ENCODE measurements at regions not wholly inside any gene's neighbourhood (a gene's known extent, or its start where the extent isn't known, plus 50 kb on each side); places are given as distances from the start of the nearest gene placed in this dataset.

DNA sequence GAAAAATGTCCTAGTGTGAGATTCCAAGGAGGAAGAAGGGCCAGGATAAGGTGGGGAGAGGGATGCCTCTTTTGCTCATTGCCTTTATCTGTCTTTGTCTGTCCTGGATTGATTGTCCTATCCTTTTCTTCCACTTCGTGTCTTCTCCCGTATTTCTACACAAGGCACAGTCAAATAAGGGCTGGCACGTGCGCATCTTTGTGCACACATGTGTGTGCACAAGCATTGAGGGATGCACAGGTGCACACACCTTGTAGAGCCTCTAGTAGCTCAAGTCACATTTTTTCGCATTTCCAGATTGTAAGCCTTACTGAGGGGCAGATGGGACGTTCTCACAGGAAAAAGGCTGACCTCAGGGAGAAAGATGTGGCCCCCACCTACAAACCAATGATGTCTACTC, 170.2 kb upstream of the TNP1 start:
- Histone ChIP-seq H4K20me1 (replicated peaks; ENCODE audit: insufficient read depth) (no peaks in the 10 kb centered on the region), H3K4me3 (no peak overlapping the region), H3K4me1 (ENCODE audit: insufficient read depth) (no peaks in the 10 kb centered on the region), H3K79me2 (replicated peaks; ENCODE audit: insufficient read depth) (no peaks in the 10 kb centered on the region), H3F3A (replicated peaks; ENCODE audit: low read depth) (no peaks in the 10 kb centered on the region), H3K9me2 (ENCODE audit: insufficient read depth) (peaks cover 2% of the 10 kb centered on the region), H3K4me2 (no peak overlapping the region), H3K27ac (ENCODE audit: low read depth) (no peak overlapping the region), H3K27me3 (ENCODE audit: insufficient read depth) (no peaks in the 10 kb centered on the region), H2AFZ (no peak overlapping the region; the same call in 1 of the 2 replicates), H3K36me3 (ENCODE audit: insufficient read depth) (no peaks in the 10 kb centered on the region)
- Mint-ChIP-seq H3K4me3 (no peak overlapping the region), H3K27ac (no peak overlapping the region), H3K4me1 (peaks cover 2% of the 10 kb centered on the region; the same call in 1 of the 3 replicates), H3K36me3 (ENCODE audit: low read depth) (no peaks in the 10 kb centered on the region), H3K27me3 (ENCODE audit: insufficient read depth, low read depth, poor library complexity) (no peaks in the 10 kb centered on the region), H3K9me3 (no peaks in the 10 kb centered on the region; the same call in 2 of the 3 replicates)
- no peak for DNase-seq (ENCODE audit: low spot score)
- ATAC-seq = no peak
- TF ChIP-seq, protein P1, sequence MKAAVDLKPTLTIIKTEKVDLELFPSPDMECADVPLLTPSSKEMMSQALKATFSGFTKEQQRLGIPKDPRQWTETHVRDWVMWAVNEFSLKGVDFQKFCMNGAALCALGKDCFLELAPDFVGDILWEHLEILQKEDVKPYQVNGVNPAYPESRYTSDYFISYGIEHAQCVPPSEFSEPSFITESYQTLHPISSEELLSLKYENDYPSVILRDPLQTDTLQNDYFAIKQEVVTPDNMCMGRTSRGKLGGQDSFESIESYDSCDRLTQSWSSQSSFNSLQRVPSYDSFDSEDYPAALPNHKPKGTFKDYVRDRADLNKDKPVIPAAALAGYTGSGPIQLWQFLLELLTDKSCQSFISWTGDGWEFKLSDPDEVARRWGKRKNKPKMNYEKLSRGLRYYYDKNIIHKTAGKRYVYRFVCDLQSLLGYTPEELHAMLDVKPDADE (IDR thresholded peaks at IDR 0.05) = no peak

DNA sequence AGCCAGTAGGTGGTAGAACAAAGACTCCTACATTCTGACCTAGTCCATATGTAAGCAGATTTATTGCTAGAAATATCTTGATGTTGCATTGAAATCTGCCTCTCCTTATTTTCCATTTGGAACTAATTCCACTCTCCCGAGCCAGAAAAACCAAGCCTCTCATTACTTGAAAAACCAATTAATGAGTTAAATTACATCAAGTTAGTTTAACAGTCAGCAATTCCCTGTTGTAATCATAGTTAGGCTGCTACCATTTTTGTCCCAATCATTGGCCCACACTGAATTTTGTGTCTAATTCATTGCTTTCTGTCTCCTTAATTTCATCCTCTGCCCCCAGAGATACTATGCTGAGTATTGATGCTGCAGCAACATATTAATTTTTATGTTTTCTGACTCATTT, 168.3 kb upstream of the TNP1 start:
- Histone ChIP-seq H3F3A (replicated peaks; ENCODE audit: low read depth) (no peaks in the 10 kb centered on the region), H3K79me2 (replicated peaks; ENCODE audit: insufficient read depth) (no peaks in the 10 kb centered on the region), H3K9me2 (ENCODE audit: insufficient read depth) (peaks cover 2% of the 10 kb centered on the region), H3K4me2 (no peak overlapping the region), H3K4me1 (ENCODE audit: insufficient read depth) (no peaks in the 10 kb centered on the region), H3K27ac (ENCODE audit: low read depth) (no peak overlapping the region), H2AFZ (no peak overlapping the region), H3K36me3 (ENCODE audit: insufficient read depth) (no peaks in the 10 kb centered on the region), H3K4me3 (no peak overlapping the region), H4K20me1 (replicated peaks; ENCODE audit: insufficient read depth) (no peaks in the 10 kb centered on the region), H3K27me3 (ENCODE audit: insufficient read depth) (no peaks in the 10 kb centered on the region)
- Mint-ChIP-seq H3K4me1 (peaks cover 5% of the 10 kb centered on the region; the same call in 2 of the 3 replicates), H3K27me3 (ENCODE audit: insufficient read depth, low read depth, poor library complexity) (no peaks in the 10 kb centered on the region), H3K27ac (no peak overlapping the region), H3K4me3 (no peak overlapping the region), H3K9me3 (no peaks in the 10 kb centered on the region; the same call in 2 of the 3 replicates), H3K36me3 (ENCODE audit: low read depth) (no peaks in the 10 kb centered on the region)
- TF ChIP-seq REST (IDR thresholded peaks at IDR 0.05; ENCODE audit: unreplicated experiment) (no peak), STAT1 (IDR thresholded peaks at IDR 0.05; ENCODE audit: unreplicated experiment) (no peak)
- ATAC-seq = no peak
- DNase-seq (ENCODE audit: low spot score) = no peak

DNA sequence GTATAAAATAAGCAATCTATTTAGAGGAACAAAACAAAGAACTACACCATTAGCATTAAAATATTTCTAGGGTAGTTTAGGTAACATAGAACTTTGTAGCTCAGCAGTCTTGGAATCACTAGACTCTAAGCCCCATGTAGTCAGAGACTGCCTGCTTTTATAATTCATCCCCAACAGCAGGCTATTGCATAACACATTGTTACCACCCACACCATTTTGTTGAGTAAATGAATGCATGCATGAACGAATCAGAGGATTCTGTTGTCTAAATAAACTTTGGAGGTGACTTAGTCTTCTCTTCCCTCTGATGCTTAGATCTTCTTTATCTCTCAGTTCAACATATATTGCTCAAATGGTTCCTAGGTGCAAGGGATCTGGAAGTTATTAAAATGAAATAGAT, 167.6 kb upstream of the TNP1 start:
- DNase-seq (ENCODE audit: low spot score) = no peak
- no peak for TF ChIP-seq EZH2 (IDR thresholded peaks at IDR 0.05; ENCODE audit: low read depth, unreplicated experiment)
- TF ChIP-seq STAT1 (IDR thresholded peaks at IDR 0.05; ENCODE audit: unreplicated experiment) = no peak
- TF ChIP-seq NANOG (IDR thresholded peaks at IDR 0.05; ENCODE audit: borderline replicate concordance) = no peak
- no peak for TF ChIP-seq CREB1 (CRISPR knock-in tag; IDR thresholded peaks at IDR 0.05; ENCODE audit: low read depth)
- no peak for TF ChIP-seq ZNF331 (CRISPR knock-in tag; IDR thresholded peaks at IDR 0.05; ENCODE audit: low read depth)
- no peak for TF ChIP-seq POLR2AphosphoS5 (IDR thresholded peaks at IDR 0.05; ENCODE audit: low read depth)
- TF ChIP-seq REST (IDR thresholded peaks at IDR 0.05; ENCODE audit: unreplicated experiment) = no peak
- TF ChIP-seq, protein P1 (IDR thresholded peaks at IDR 0.05) = no peak

More for the DNA sequence above, 167.6 kb upstream of the TNP1 start:
- H3K4me3 Mint-ChIP-seq = no peak overlapping the region
- no peaks in the 10 kb centered on the region for H3K4me1 ChIP-seq (ENCODE audit: insufficient read depth)
- no peaks in the 10 kb centered on the region for H3K27me3 Mint-ChIP-seq (ENCODE audit: insufficient read depth, low read depth, poor library complexity)
- no peak overlapping the region for H3K27ac Mint-ChIP-seq
- no peaks in the 10 kb centered on the region; the same call in 2 of the 3 replicates for H3K9me3 Mint-ChIP-seq
- H3K27me3 ChIP-seq (ENCODE audit: insufficient read depth) = no peaks in the 10 kb centered on the region
- H3F3A ChIP-seq (replicated peaks; ENCODE audit: low read depth) = no peaks in the 10 kb centered on the region
- H2AFZ ChIP-seq = no peak overlapping the region
- no peak for ATAC-seq
- H4K20me1 ChIP-seq (replicated peaks; ENCODE audit: insufficient read depth) = no peaks in the 10 kb centered on the region
- H3K36me3 Mint-ChIP-seq (ENCODE audit: low read depth) = no peaks in the 10 kb centered on the region
- no peaks in the 10 kb centered on the region for H3K36me3 ChIP-seq (ENCODE audit: insufficient read depth)
- no peak overlapping the region for H3K27ac ChIP-seq (ENCODE audit: low read depth)
- no peaks in the 10 kb centered on the region for H3K79me2 ChIP-seq (replicated peaks; ENCODE audit: insufficient read depth)
- peaks cover 8% of the 10 kb centered on the region for H3K9me2 ChIP-seq (ENCODE audit: insufficient read depth)
- H3K4me1 Mint-ChIP-seq = peaks cover 5% of the 10 kb centered on the region; the same call in 1 of the 3 replicates
- no peak overlapping the region for H3K4me3 ChIP-seq
- no peak overlapping the region for H3K4me2 ChIP-seq
